ENCODE measurements at regions not wholly inside any gene's neighbourhood (a gene's known extent, or its start where the extent isn't known, plus 50 kb on each side); places are given as distances from the start of the nearest gene placed in this dataset.

DNA sequence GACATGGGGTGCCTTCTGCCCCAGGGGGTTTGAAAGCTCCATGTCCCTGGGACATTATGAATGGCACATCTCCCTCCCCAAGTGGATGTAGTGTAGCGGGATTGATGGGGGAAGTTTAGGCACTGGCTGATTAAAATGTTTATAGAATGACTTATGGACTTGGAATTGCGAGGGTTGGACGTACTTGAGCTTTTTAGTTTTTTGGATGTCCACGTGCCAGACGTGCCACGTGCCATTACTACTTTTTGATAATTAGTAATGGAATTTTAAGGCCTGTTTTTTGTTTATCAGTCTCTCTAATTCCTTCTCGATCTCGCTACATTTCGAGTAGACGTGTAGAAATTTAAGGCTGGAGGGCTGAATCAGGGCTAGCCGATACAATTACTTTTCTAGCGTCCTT is 162.8 kb downstream of the TBXT start:
- Histone ChIP-seq H3K4me3 (ENCODE audit: low read length in 2 of 2) (no peak overlapping the region), H3K9me3 (ENCODE audit: control insufficient read depth, low read length) (no peaks in the 10 kb centered on the region), H3K27me3 (ENCODE audit: control insufficient read depth in 1 of 2, insufficient read depth in 2 of 2, low read length in 1 of 2) (no peaks in the 10 kb centered on the region), H3K27ac (ENCODE audit: low read depth in 1 of 2, low read length in 2 of 2) (no peak overlapping the region), H3K36me3 (ENCODE audit: control insufficient read depth in 1 of 2, insufficient read depth in 2 of 2, low read length in 1 of 2) (no peaks in the 10 kb centered on the region), H3K4me1 (ENCODE audit: control insufficient read depth in 1 of 2, insufficient read depth in 2 of 2, low read length in 2 of 2) (no peaks in the 10 kb centered on the region)
- 33 to 41% methylated on average over 12 of the region's 12 CpGs for WGBS, 2 donors
- intact Hi-C loops (cut with DNase I), result no loop called here
- DNase-seq, result no peak
- ATAC-seq (ENCODE audit: low FRiP score), result no peak

DNA sequence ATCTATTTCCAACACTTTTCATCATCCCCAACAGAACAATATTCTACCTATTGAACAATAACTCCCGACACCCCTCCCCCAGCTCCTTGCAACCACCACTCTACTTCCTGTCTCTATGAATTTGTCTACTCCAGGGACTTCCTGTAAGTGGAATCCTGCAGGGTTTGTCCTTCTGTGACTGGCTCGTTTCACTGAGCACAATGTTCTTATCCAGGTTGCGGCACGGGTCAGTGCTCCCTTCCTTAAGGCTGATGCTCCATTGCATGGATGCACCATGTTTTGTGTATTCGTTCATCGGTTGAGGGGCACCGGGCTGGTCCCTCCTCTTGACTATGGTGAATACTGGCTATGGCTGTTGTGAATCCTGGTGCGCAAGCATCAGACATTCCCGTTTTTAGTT is 163.2 kb downstream of the TBXT start:
- WGBS, 2 donors, result 82 to 90% methylated on average over 9 of the region's 9 CpGs
- ATAC-seq (ENCODE audit: low FRiP score), result no peak
- no peaks in the 10 kb centered on the region for H3K27me3 ChIP-seq (ENCODE audit: control insufficient read depth in 1 of 2, insufficient read depth in 2 of 2, low read length in 1 of 2)

DNA sequence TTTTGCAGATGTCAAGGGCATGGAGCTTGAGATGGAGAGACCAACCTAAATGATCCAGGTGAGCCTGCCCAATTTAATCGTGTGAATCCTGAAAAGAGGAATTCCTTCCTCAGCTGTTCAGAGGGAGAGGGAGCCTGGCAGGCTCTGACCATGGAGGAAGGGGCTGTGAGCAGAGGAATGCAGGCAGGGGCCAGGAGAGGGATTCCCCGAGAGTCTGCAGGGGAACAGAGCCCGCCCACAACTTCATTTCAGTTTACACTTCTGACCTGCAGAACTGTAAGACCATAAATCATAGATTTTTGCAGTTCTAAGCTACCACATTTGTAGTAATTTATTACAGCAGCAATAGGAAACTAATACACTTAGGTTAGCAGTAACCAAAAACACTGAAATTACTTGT is 164.1 kb downstream of the TBXT start:
- intact Hi-C loops (cut with DNase I), result no loop called here
- no peaks in the 10 kb centered on the region for H3K36me3 ChIP-seq (ENCODE audit: control insufficient read depth in 1 of 2, insufficient read depth in 2 of 2, low read length in 1 of 2)
- H3K4me1 ChIP-seq (ENCODE audit: control insufficient read depth in 1 of 2, insufficient read depth in 2 of 2, low read length in 2 of 2), result no peaks in the 10 kb centered on the region
- ATAC-seq (ENCODE audit: low FRiP score) (no peak), DNase-seq (no peak)
- no peaks in the 10 kb centered on the region for H3K9me3 ChIP-seq (ENCODE audit: control insufficient read depth, low read length)
- WGBS, 2 donors, result 43 to 66% methylated on average over 3 of the region's 3 CpGs
- H3K4me3 ChIP-seq (ENCODE audit: low read length in 2 of 2), result no peak overlapping the region
- no peaks in the 10 kb centered on the region for H3K27me3 ChIP-seq (ENCODE audit: control insufficient read depth in 1 of 2, insufficient read depth in 2 of 2, low read length in 1 of 2)
- H3K27ac ChIP-seq (ENCODE audit: low read depth in 1 of 2, low read length in 2 of 2), result no peak overlapping the region

More for the DNA sequence above, 163.2 kb downstream of the TBXT start:
- Histone ChIP-seq H3K4me1 (ENCODE audit: control insufficient read depth in 1 of 2, insufficient read depth in 2 of 2, low read length in 2 of 2) (no peaks in the 10 kb centered on the region), H3K27ac (ENCODE audit: low read depth in 1 of 2, low read length in 2 of 2) (no peak overlapping the region), H3K9me3 (ENCODE audit: control insufficient read depth, low read length) (no peaks in the 10 kb centered on the region), H3K4me3 (ENCODE audit: low read length in 2 of 2) (no peak overlapping the region), H3K36me3 (ENCODE audit: control insufficient read depth in 1 of 2, insufficient read depth in 2 of 2, low read length in 1 of 2) (no peaks in the 10 kb centered on the region)
- intact Hi-C loops (cut with DNase I), result no loop called here
- DNase-seq, result no peak

GRCh38 chr6:166001359-166001758 is 166.3 kb downstream of the TBXT start:
- no peak overlapping the region for H3K27ac ChIP-seq (ENCODE audit: low read depth in 1 of 2, low read length in 2 of 2)
- WGBS, 2 donors, result 79 to 80% methylated on average over 9 of the region's 9 CpGs
- no peak for ATAC-seq (ENCODE audit: low FRiP score)
- H3K36me3 ChIP-seq (ENCODE audit: control insufficient read depth in 1 of 2, insufficient read depth in 2 of 2, low read length in 1 of 2), result no peaks in the 10 kb centered on the region
- no peak for DNase-seq
- H3K4me1 ChIP-seq (ENCODE audit: control insufficient read depth in 1 of 2, insufficient read depth in 2 of 2, low read length in 2 of 2), result no peaks in the 10 kb centered on the region
- intact Hi-C loops (cut with DNase I), result no loop called here
- H3K27me3 ChIP-seq (ENCODE audit: control insufficient read depth in 1 of 2, insufficient read depth in 2 of 2, low read length in 1 of 2), result no peaks in the 10 kb centered on the region
- no peak overlapping the region for H3K4me3 ChIP-seq (ENCODE audit: low read length in 2 of 2)
- no peaks in the 10 kb centered on the region for H3K9me3 ChIP-seq (ENCODE audit: control insufficient read depth, low read length)

GRCh38 chr6:165999279-165999678 is 168.4 kb downstream of the TBXT start:
- Histone ChIP-seq H3K27ac (ENCODE audit: low read depth in 1 of 2, low read length in 2 of 2) (no peak overlapping the region), H3K4me1 (ENCODE audit: control insufficient read depth in 1 of 2, insufficient read depth in 2 of 2, low read length in 2 of 2) (no peaks in the 10 kb centered on the region), H3K4me3 (ENCODE audit: low read length in 2 of 2) (no peak overlapping the region), H3K27me3 (ENCODE audit: control insufficient read depth in 1 of 2, insufficient read depth in 2 of 2, low read length in 1 of 2) (no peaks in the 10 kb centered on the region), H3K9me3 (ENCODE audit: control insufficient read depth, low read length) (no peaks in the 10 kb centered on the region), H3K36me3 (ENCODE audit: control insufficient read depth in 1 of 2, insufficient read depth in 2 of 2, low read length in 1 of 2) (no peaks in the 10 kb centered on the region)
- 87 to 91% methylated on average over 8 of the region's 8 CpGs for WGBS, 2 donors
- ATAC-seq (ENCODE audit: low FRiP score) (no peak), DNase-seq (no peak)
- intact Hi-C loops (cut with DNase I), result no loop called here

DNA sequence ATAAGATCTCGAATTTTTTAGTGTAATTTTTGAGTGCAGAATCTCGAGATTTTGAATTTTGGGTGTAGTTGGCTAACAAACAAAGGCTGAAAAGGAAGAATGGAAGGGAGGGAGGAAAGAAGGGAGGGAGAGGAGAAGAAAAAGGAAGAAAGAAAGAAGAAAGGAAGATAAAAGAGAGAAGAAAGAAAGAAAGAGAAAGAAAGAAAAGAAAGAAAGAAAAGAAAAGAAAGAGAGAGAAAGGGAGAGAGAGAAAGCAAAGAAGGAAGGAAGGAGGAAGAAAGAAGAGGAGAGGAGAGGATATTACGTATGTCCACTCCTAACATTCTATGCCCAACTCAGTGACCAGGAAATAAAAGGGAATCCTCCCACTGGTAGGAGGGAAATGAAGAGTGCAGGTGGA is 169.6 kb downstream of the TBXT start:
- Histone ChIP-seq H3K4me1 (ENCODE audit: control insufficient read depth in 1 of 2, insufficient read depth in 2 of 2, low read length in 2 of 2) (no peaks in the 10 kb centered on the region), H3K27ac (ENCODE audit: low read depth in 1 of 2, low read length in 2 of 2) (no peak overlapping the region), H3K36me3 (ENCODE audit: control insufficient read depth in 1 of 2, insufficient read depth in 2 of 2, low read length in 1 of 2) (no peaks in the 10 kb centered on the region), H3K27me3 (ENCODE audit: control insufficient read depth in 1 of 2, insufficient read depth in 2 of 2, low read length in 1 of 2) (no peaks in the 10 kb centered on the region), H3K9me3 (ENCODE audit: control insufficient read depth, low read length) (no peaks in the 10 kb centered on the region), H3K4me3 (ENCODE audit: low read length in 2 of 2) (no peak overlapping the region)
- WGBS, 2 donors, result 84 to 86% methylated on average over 3 of the region's 3 CpGs
- intact Hi-C loops (cut with DNase I), result no loop called here
- ATAC-seq (ENCODE audit: low FRiP score), result no peak
- DNase-seq, result no peak

GRCh38 chr6:165991341-165991740 is 176.3 kb downstream of the TBXT start:
- DNase-seq (peak in 1 of 2 donors; percentile 67), ATAC-seq (ENCODE audit: low FRiP score) (no peak)
- no peaks in the 10 kb centered on the region for H3K27me3 ChIP-seq (ENCODE audit: control insufficient read depth in 1 of 2, insufficient read depth in 2 of 2, low read length in 1 of 2)
- no peaks in the 10 kb centered on the region for H3K4me1 ChIP-seq (ENCODE audit: control insufficient read depth in 1 of 2, insufficient read depth in 2 of 2, low read length in 2 of 2)
- H3K9me3 ChIP-seq (ENCODE audit: control insufficient read depth, low read length), result no peaks in the 10 kb centered on the region
- no peaks in the 10 kb centered on the region for H3K36me3 ChIP-seq (ENCODE audit: control insufficient read depth in 1 of 2, insufficient read depth in 2 of 2, low read length in 1 of 2)
- 88 to 91% methylated on average over 14 of the region's 14 CpGs for WGBS, 2 donors
- H3K4me3 ChIP-seq (ENCODE audit: low read length in 2 of 2), result no peak overlapping the region
- no peak overlapping the region for H3K27ac ChIP-seq (ENCODE audit: low read depth in 1 of 2, low read length in 2 of 2)
- intact Hi-C loops (cut with DNase I), result no loop called here

DNA sequence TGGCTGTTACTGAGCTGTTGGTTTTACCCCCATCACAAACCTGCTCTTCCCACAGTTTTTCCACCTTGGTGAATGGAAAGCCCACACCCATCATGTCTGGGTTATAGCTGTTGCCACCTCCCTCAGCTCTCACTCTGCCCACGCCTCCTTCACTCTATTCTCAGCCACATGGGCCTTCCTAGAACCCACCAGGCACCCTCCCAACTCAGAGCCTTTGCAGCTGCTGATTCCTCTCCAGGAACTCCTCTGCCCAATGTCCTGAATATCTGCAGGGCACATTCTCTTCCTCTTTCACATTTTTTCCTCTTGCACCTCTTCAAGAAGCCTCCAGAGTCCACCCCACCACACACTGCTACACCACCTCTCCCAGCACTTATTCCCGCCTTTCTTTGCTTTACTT is 177.4 kb downstream of the TBXT start:
- H3K4me3 ChIP-seq (ENCODE audit: low read length in 2 of 2), result no peak overlapping the region
- DNase-seq (no peak), ATAC-seq (ENCODE audit: low FRiP score) (no peak)
- H3K4me1 ChIP-seq (ENCODE audit: control insufficient read depth in 1 of 2, insufficient read depth in 2 of 2, low read length in 2 of 2), result no peaks in the 10 kb centered on the region
- no peak overlapping the region for H3K27ac ChIP-seq (ENCODE audit: low read depth in 1 of 2, low read length in 2 of 2)
- no peaks in the 10 kb centered on the region for H3K36me3 ChIP-seq (ENCODE audit: control insufficient read depth in 1 of 2, insufficient read depth in 2 of 2, low read length in 1 of 2)
- H3K9me3 ChIP-seq (ENCODE audit: control insufficient read depth, low read length), result no peaks in the 10 kb centered on the region
- H3K27me3 ChIP-seq (ENCODE audit: control insufficient read depth in 1 of 2, insufficient read depth in 2 of 2, low read length in 1 of 2), result no peaks in the 10 kb centered on the region
- intact Hi-C loops (cut with DNase I), result no loop called here
- 87 to 92% methylated on average over 2 of the region's 2 CpGs for WGBS, 2 donors

DNA sequence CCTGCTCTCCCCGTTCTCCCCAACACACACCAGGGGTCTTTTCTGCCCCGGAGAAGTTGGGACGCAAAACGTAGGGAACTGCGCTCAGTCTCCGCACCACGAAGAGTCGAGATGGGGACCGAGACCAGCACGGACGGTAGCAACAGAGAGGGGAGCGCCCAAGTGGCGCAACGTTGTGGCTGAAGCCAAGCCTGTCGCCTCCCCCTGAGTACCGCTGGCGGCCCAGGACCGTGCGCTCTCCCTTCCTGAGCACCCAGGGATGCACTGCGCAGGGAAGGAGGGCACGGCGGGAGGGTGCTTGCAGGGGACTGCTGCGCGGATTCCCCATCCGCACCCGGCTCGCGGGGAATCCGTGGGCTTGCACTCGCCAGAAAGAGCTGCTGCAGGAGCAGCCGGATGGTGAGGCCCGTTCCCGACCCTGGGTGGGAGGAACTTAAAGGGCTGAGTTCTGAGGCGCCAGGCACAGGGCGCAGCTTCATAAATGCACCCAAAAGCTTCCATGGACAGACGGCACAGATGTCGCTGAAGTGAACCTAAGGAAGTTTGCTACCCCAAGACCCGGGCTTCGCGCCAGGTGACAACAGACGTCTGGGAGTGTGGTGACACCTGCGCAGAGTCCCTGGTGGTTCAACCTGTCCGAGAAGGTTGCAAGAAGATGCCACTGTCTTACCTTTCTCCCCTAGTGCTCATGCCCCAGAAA is 178.7 kb downstream of the TBXT start:
- Histone ChIP-seq H3K4me1 (ENCODE audit: control insufficient read depth in 1 of 2, insufficient read depth in 2 of 2, low read length in 2 of 2) (no peaks in the 10 kb centered on the region), H3K4me3 (ENCODE audit: low read length in 2 of 2) (peak overlapping the region in 1 of 2 donors; percentile 41), H3K27ac (ENCODE audit: low read depth in 1 of 2, low read length in 2 of 2) (no peak overlapping the region), H3K9me3 (ENCODE audit: control insufficient read depth, low read length) (no peaks in the 10 kb centered on the region), H3K36me3 (ENCODE audit: control insufficient read depth in 1 of 2, insufficient read depth in 2 of 2, low read length in 1 of 2) (no peaks in the 10 kb centered on the region), H3K27me3 (ENCODE audit: control insufficient read depth in 1 of 2, insufficient read depth in 2 of 2, low read length in 1 of 2) (no peaks in the 10 kb centered on the region)
- ATAC-seq (ENCODE audit: low FRiP score) (no peak), DNase-seq (peak in 1 of 2 donors; percentile 75)
- WGBS, 2 donors, result 5% methylated on average over 40 to 43 of the region's 43 CpGs
- intact Hi-C loops (cut with DNase I), result no loop called here

All from aorta (tissue), 5 donors.